GM19452 (cell line): ENCODE measurements at regions not wholly inside any gene's neighbourhood (a gene's known extent, or its start where the extent isn't known, plus 50 kb on each side); places are given as distances from the start of the nearest gene placed in this dataset.
"Not testable (repeated sequence)": the region's sequence is repeated elsewhere in the genome, so short reads cannot be mapped to it uniquely, and the experiment has no call there.

Experiments used
- ATAC-seq: cut with Tn5 transposase; IDR thresholded peaks from one replicate; pipeline ENCODE4 v1.9.1; 2021; ENCODE audit not compliant: unreplicated experiment

- not testable (repeated sequence) for ATAC-seq
Measured at GRCh38 chr6:11457422-11457821, 80.1 kb upstream of the TMEM170B start.

GRCh38 chr6:11452106-11452505, 85.4 kb upstream of the TMEM170B start:
- not testable (repeated sequence) for ATAC-seq

GRCh38 chr6:11450037-11450436, 87.5 kb upstream of the TMEM170B start:
- ATAC-seq = no peak

GRCh38 chr6:11449408-11449807, 88.1 kb upstream of the TMEM170B start:
- no peak for ATAC-seq

- ATAC-seq = no peak
Measured at GRCh38 chr6:11448038-11448437, 89.5 kb upstream of the TMEM170B start.

- ATAC-seq = no peak
Measured at GRCh38 chr6:11447265-11447664, 90.3 kb upstream of the TMEM170B start.

GRCh38 chr6:11445146-11445545, 92.4 kb upstream of the TMEM170B start:
- ATAC-seq = peak; percentile 21

- not testable (repeated sequence) for ATAC-seq
Measured at GRCh38 chr6:11443125-11443524, 94.4 kb upstream of the TMEM170B start.

- no peak for ATAC-seq
Measured at GRCh38 chr6:11442495-11442894, 95.1 kb upstream of the TMEM170B start.

GRCh38 chr6:11439876-11440275, 97.7 kb upstream of the TMEM170B start:
- ATAC-seq = no peak

GRCh38 chr6:11439017-11439420, 98.5 kb upstream of the TMEM170B start:
- no peak for ATAC-seq

GRCh38 chr6:11437824-11438459, 99.6 kb upstream of the TMEM170B start:
- ATAC-seq = no peak

- ATAC-seq = no peak
Measured at GRCh38 chr6:11436508-11437096, 100.9 kb upstream of the TMEM170B start.

GRCh38 chr6:11434565-11435326, 102.8 kb upstream of the TMEM170B start:
- ATAC-seq = no peak

- no peak for ATAC-seq
Measured at GRCh38 chr6:11433860-11434259, 103.7 kb upstream of the TMEM170B start.

GRCh38 chr6:11432713-11433450, 104.7 kb upstream of the TMEM170B start:
- ATAC-seq = no peak

- no peak for ATAC-seq
Measured at GRCh38 chr6:11432091-11432490, 105.5 kb upstream of the TMEM170B start.

GRCh38 chr6:11431455-11431937, 106.1 kb upstream of the TMEM170B start:
- ATAC-seq = no peak

GRCh38 chr6:11430036-11430435, 107.5 kb upstream of the TMEM170B start:
- no peak for ATAC-seq

GRCh38 chr6:11429577-11429976, 108.0 kb upstream of the TMEM170B start:
- peak; percentile 23 for ATAC-seq

- ATAC-seq = peak; percentile 60
Measured at GRCh38 chr6:11428895-11429294, 108.7 kb upstream of the TMEM170B start.
